ENCODE measurements at regions not wholly inside any gene's neighbourhood (a gene's known extent, or its start where the extent isn't known, plus 50 kb on each side); places are given as distances from the start of the nearest gene placed in this dataset.

GRCh38 chr6:102581378-102582124, 1188.0 kb downstream of the GRIK2 start:
- DNase-seq (ENCODE audit: low read depth) = no peak

DNA sequence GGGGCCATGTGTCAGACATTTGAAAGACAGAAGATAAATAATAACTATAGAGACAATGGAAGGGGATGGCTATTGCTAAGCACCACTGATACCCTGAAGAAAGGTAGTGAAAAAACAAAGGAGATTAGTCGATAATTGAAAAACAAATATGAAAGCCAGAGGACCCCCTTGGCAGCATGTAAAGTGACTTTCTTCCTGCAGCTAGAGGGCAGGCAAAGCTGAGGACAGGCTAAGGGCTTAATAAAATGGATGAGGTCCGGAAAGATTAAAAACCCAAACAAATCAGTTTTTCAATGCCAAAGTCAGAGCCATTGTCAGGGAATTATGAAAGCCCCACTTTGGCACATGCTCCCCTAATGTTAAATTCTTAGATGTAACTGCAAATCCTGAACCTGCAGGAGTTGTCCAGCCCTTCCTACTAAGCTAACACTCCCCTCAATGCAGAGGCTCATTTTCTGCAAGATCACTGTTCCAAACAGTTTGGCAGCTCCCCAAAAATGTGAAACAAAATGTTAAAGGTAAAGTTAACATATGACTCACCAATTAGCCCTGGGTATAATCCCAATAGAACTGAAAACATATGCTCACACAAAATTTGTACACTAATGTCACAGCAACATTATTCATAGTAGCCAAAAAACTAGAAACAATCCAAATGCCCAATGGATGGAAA, 1177.9 kb downstream of the GRIK2 start:
- DNase-seq (ENCODE audit: low read depth) = no peak

- DNase-seq (ENCODE audit: low read depth) = no peak
Observed at GRCh38 chr6:102562713-102563112, 1169.2 kb downstream of the GRIK2 start.

- DNase-seq (ENCODE audit: low read depth) = no peak
Observed at GRCh38 chr6:102553214-102553613, 1159.7 kb downstream of the GRIK2 start.

- no peak for DNase-seq (ENCODE audit: low read depth)
Observed at GRCh38 chr6:102549221-102549874, 1155.8 kb downstream of the GRIK2 start.

DNA sequence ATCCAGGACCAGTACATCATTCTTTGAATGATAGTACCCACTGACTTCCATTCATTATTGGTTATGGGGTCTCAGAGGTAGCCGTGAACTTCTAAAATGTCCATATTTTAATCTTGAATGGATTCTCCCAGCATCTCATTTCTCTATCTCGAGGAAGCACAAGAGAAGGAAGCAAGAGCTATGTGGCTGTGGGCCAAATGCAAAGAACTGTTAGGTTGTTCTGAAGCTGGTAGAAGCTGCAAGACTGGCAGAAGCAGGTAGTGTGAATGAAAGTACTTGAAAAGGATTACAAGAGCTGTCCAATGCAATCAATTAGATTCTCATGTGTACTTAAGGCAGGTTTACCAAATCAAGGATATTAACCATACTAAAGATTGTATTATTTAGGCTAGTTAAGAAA, 1131.8 kb downstream of the GRIK2 start:
- DNase-seq (ENCODE audit: low read depth) = no peak

GRCh38 chr6:102520966-102521365, 1127.5 kb downstream of the GRIK2 start:
- no peak for DNase-seq (ENCODE audit: low read depth)

- DNase-seq (ENCODE audit: low read depth) = no peak
Observed at GRCh38 chr6:102517506-102517905, 1124.0 kb downstream of the GRIK2 start.

- DNase-seq (ENCODE audit: low read depth) = no peak
Observed at GRCh38 chr6:102501615-102502014, 1108.1 kb downstream of the GRIK2 start.

DNA sequence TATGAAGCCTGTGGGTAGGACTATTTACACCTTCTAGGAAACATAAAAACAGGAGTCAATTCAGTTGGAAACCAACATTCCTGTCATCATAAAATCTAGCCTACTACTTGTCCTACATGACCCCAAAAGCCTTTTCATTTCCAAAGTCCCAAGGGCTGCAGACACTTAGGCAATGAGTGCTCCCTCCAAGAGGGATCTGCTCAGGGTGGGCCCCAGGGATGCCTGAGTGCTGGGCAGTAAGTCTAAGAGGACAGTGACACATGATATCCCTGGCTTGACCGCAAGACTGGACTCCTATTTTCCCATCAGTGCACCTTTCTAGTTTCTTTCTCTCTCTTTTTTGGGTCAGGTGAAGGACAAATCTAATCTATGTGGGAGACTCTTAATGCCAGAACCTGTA, 1101.3 kb downstream of the GRIK2 start:
- DNase-seq (ENCODE audit: low read depth) = no peak

GRCh38 chr6:102493485-102493884, 1100.0 kb downstream of the GRIK2 start:
- DNase-seq (ENCODE audit: low read depth) = no peak

DNA sequence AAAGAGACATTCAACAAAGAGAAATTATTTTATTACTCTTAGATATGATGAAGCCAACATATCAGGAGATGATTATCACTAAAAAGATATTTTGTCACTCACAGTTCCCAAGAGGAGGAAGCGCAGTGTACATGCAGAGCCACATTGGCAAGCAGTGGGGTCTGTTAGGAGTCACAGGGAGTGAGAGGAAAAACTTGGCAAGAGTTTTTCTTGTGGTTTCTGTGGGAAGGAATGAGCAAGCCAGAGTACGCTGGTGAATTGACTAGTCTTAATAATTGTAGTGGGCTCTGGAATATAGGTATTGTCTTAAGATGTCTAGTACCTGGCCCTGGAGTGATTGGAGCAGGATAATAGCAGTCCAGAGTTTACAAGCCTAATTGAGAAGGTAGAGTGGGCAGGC, 1095.2 kb downstream of the GRIK2 start:
- DNase-seq (ENCODE audit: low read depth) = no peak

GRCh38 chr6:102485480-102485879, 1092.0 kb downstream of the GRIK2 start:
- DNase-seq (ENCODE audit: low read depth) = no peak

DNA sequence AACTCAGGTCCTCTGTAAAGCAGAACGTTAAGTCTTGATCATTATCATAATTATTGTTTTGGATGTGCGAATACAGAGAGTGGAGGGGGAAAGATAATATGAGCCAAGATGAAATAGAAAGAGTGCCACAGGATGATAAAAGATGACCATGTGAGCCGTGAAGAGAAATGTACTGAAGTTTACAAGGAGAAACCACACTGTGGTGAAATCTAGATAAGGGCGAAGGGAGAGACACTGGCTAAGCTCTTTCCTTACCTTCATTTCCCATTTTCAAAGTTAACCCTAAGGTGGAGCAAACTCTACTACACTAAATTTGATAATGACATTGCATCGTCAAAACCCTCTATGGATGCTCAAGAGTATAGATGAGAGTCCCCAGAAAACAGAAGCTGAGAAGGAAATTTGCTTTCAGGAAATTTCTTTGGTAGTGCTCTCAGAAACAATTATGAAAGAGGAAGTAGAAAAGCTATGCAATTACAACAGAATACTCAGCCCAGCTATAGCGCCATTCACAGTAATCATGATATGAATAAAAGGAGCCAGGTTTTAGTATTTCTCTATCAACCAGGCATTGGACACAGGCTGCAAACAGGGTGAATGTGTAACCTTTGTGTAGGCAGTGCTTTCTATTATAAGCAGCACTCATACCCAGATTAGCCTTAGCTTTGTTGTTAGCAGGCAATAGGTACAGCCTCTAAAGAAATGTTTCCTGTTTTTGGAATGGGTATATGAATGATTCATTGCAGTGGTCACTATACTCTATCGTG, 1080.7 kb downstream of the GRIK2 start:
- DNase-seq (ENCODE audit: low read depth) = no peak

- no peak for DNase-seq (ENCODE audit: low read depth)
Observed at GRCh38 chr6:102458990-102459389, 1065.5 kb downstream of the GRIK2 start.

DNA sequence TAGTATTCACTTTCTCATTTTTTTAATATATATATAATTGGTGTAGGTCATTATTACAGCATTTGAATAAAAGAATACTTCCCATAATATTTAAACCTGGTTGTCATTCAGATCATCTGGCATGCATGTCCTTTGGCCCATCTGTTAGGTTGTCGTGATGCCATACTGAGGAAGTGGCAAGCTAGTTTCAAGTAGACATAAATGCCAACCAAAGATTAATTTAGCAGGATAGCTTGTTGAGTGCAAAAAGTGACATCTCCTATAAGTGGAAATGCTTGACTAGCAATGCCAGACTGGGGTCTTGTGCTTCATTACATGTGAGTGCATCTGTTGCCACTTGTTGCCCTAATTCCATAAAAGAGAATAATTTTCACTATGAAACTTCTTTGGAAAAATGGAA, 1044.7 kb downstream of the GRIK2 start:
- no peak for DNase-seq (ENCODE audit: low read depth)

DNA sequence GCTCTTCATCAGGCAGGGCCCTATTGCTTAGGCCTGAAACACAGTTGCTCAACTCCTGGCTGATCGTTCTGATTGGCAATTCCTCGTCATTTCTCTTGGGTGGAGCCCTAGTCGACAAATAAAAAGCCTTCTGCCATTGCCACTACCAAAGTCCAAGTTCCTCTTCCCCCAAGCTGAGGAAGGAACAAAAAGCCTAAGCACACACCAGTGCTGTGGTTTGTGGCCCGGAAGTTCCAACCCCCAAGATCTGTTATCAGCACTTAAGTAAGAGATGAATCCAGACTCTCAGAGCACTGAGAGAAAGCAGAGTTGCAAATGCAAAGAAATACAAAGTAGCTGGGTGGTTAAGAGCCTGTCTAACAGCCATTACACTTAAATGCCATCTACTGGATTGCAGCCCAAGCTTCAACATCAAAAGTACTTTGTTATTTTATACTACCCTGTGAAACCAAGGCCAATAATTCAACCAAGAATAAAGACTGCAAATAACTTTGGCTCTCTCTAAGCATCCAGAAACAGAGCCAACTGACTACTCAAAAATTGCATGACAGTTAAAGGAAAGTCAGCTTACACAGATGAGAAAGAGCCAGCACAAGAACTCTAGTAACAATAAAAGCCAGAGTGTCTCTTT, 1024.0 kb downstream of the GRIK2 start:
- DNase-seq (ENCODE audit: low read depth) = no peak

DNA sequence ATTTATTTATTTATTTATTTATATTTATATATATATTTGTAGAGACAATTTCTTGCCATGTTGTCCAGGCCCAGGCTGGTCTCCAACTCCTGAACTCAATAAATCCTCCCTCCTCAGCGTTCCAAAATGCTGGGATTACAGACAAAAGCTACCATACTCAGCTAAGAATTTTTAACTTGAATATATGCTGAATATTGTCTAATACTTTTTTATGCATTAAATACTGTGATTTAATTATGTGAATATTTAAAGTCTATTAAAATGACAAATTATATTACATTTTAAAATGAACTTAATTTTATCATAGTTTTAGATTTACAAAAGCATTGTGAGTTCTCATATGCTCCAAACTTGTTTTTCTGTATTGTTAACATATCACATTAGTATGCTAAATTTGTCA, 1022.4 kb downstream of the GRIK2 start:
- no peak for DNase-seq (ENCODE audit: low read depth)

- no peak for DNase-seq (ENCODE audit: low read depth)
Observed at GRCh38 chr6:102411796-102412195, 1018.3 kb downstream of the GRIK2 start.

DNA sequence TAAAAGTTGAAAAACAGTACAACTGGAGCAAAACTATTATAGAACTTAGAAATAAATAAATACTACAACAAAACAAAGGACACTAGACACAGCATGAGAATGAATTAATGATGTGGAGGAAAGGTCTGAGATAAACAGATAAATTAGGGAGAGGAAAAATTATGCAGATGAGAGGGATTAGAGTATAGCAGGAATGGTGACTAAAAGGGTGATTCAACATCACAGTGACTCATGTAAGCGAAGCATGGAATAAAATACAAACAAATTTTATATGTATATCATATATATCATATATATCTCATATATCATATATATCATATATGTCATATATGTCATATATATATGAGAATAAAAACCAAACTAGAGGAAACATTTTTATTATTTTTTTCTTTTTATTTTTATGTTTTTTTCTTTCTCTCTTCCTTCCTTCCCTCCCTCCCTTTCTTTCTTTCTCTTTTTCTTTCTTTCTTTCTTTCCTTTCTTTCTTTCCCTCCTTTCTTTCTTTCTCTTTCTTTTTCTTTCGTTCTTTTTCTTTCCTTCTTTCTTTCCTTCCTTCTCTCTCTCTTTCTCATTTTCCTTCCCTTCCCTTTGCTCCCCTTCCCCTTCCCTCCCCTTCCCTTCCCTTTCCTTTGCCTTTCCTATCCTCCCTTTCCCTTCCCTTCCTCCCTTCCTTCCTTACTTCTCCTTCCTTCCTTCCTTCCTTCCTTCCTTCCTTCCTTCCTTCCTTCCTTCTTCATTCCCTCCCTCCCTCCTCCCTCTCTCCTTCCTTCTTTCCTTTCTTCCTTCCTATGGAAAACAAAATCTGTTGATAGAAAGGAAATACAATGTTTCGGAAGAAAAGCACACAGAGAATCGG, 1014.6 kb downstream of the GRIK2 start:
- no peak for DNase-seq (ENCODE audit: low read depth)

DNA sequence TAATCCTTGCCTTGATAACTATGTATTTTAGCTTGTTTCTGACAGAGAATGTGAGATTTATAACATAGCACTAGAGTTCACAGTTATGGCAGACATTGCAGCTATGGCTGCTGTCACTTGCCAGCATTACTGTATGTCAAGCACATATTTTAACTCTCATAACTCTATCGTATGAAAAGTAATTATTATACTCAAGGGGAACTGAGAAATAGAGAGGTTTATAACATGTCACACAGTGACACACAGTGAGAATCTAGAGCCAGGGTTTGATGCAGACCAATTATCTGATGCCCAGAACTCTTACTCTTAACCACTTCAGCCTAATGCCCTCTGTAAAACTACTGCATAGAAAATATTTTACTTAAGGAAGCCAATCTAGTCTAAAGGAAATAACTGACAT, 1012.4 kb downstream of the GRIK2 start:
- DNase-seq (ENCODE audit: low read depth) = no peak

Measured in activated T-cell treated with anti-CD3 and anti-CD28 coated beads for 1 hour (primary cell).